ENCODE measurements at regions not wholly inside any gene's neighbourhood (a gene's known extent, or its start where the extent isn't known, plus 50 kb on each side); places are given as distances from the start of the nearest gene placed in this dataset.
A peak's percentile ranks its signal among the peaks of the same experiment; 100 is the strongest.

- no peak overlapping the region for H3K27ac ChIP-seq
- H3K27me3 ChIP-seq: no peaks in the 10 kb centered on the region
- intact Hi-C loops (cut with DNase I; ENCODE audit: low total_unique reads): no loop called here
- no peak for DNase-seq
- H3K4me3 ChIP-seq: no peak overlapping the region
- no peak for TF ChIP-seq POLR2A (IDR thresholded peaks at IDR 0.05)
- no peak for TF ChIP-seq CTCF (IDR thresholded peaks at IDR 0.05)
- no peaks in the 10 kb centered on the region for H3K36me3 ChIP-seq
- H3K4me1 ChIP-seq: no peaks in the 10 kb centered on the region
- peaks cover 0 to 8% of the 10 kb centered on the region in 2 donors for H3K9me3 ChIP-seq
These were observed 152.5 kb upstream of the HDAC9 start for GRCh38 chr7:18343047-18343446.

GRCh38 chr7:18344536-18344935 is 151.0 kb upstream of the HDAC9 start:
- H3K4me1 ChIP-seq: no peaks in the 10 kb centered on the region
- no peaks in the 10 kb centered on the region for H3K36me3 ChIP-seq
- H3K27ac ChIP-seq: no peak overlapping the region
- peaks cover 0 to 8% of the 10 kb centered on the region in 2 donors for H3K9me3 ChIP-seq
- H3K27me3 ChIP-seq: no peaks in the 10 kb centered on the region
- intact Hi-C loops (cut with DNase I; ENCODE audit: low total_unique reads): no loop called here
- no peak for DNase-seq
- TF ChIP-seq POLR2A (IDR thresholded peaks at IDR 0.05) (no peak), CTCF (IDR thresholded peaks at IDR 0.05) (no peak)
- H3K4me3 ChIP-seq: no peak overlapping the region

- TF ChIP-seq POLR2A (IDR thresholded peaks at IDR 0.05) (no peak), CTCF (IDR thresholded peaks at IDR 0.05) (peak; percentile 66 to 86 (median 70))
- peak in 1 of 2 donors; percentile 37 for DNase-seq
- intact Hi-C loops (cut with DNase I; ENCODE audit: low total_unique reads): no loop called here
These were observed 149.8 kb upstream of the HDAC9 start for GRCh38 chr7:18345641-18346234.

GRCh38 chr7:18347170-18347569 is 148.4 kb upstream of the HDAC9 start:
- peak overlapping the region; percentile 28 to 54 for H3K27ac ChIP-seq
- no peak overlapping the region for H3K4me3 ChIP-seq
- H3K4me1 ChIP-seq: no peaks in the 10 kb centered on the region
- no peaks in the 10 kb centered on the region for H3K9me3 ChIP-seq
- intact Hi-C loops (cut with DNase I; ENCODE audit: low total_unique reads): no loop called here
- no peak for TF ChIP-seq POLR2A (IDR thresholded peaks at IDR 0.05)
- no peak for TF ChIP-seq CTCF (IDR thresholded peaks at IDR 0.05)
- H3K27me3 ChIP-seq: no peaks in the 10 kb centered on the region
- no peaks in the 10 kb centered on the region for H3K36me3 ChIP-seq
- peak in 1 of 2 donors; percentile 24 for DNase-seq

More at GRCh38 chr7:18345641-18346234, 149.8 kb upstream of the HDAC9 start:
- H3K4me3 ChIP-seq: no peak overlapping the region
- H3K27me3 ChIP-seq: no peaks in the 10 kb centered on the region
- peaks cover 0 to 2% of the 10 kb centered on the region in 2 donors for H3K9me3 ChIP-seq
- no peaks in the 10 kb centered on the region for H3K4me1 ChIP-seq
- H3K36me3 ChIP-seq: no peaks in the 10 kb centered on the region
- no peak overlapping the region for H3K27ac ChIP-seq

- intact Hi-C loops (cut with DNase I; ENCODE audit: low total_unique reads): loop anchor here (10.0 kb wide), 1 partner anchor 314 kb away; no protein-coding TSS in a partner anchor
- no peak for DNase-seq
These were observed 144.9 kb upstream of the HDAC9 start for GRCh38 chr7:18350678-18351077.

More at GRCh38 chr7:18350678-18351077, 144.9 kb upstream of the HDAC9 start:
- Histone ChIP-seq H3K4me1 (peaks cover 0 to under 1% of the 10 kb centered on the region in 2 donors), H3K36me3 (no peaks in the 10 kb centered on the region), H3K9me3 (no peaks in the 10 kb centered on the region), H3K27ac (no peak overlapping the region), H3K27me3 (no peaks in the 10 kb centered on the region), H3K4me3 (no peak overlapping the region)
- TF ChIP-seq CTCF (IDR thresholded peaks at IDR 0.05): no peak
- no peak for TF ChIP-seq POLR2A (IDR thresholded peaks at IDR 0.05)
